ENCODE measurements at regions not wholly inside any gene's neighbourhood (a gene's known extent, or its start where the extent isn't known, plus 50 kb on each side); places are given as distances from the start of the nearest gene placed in this dataset.

GRCh38 chr5:116834796-116835515, 260.3 kb upstream of the SEMA6A start:
- 69% methylated on average over 2 of the region's 2 CpGs for WGBS (ENCODE audit: insufficient coverage)
- H3K36me3 Mint-ChIP-seq, result no peaks in the 10 kb centered on the region

GRCh38 chr5:116830079-116830478, 255.5 kb upstream of the SEMA6A start:
- TF ChIP-seq CTCF (IDR thresholded peaks at IDR 0.05), result no peak
- Histone ChIP-seq H3K4me1 (ENCODE audit: control insufficient read depth, insufficient read depth, low read length) (no peaks in the 10 kb centered on the region), H3K36me3 (ENCODE audit: control insufficient read depth, insufficient read depth, low read length) (no peaks in the 10 kb centered on the region), H3K9me3 (ENCODE audit: control insufficient read depth, insufficient read depth, low read length) (no peaks in the 10 kb centered on the region), H3K27me3 (ENCODE audit: control insufficient read depth, insufficient read depth, low read length) (no peaks in the 10 kb centered on the region), H3K27ac (ENCODE audit: low read length) (no peak overlapping the region), H3K4me3 (ENCODE audit: low read length) (no peak overlapping the region)
- Mint-ChIP-seq H3K4me3 (no peak overlapping the region), H3K27ac (no peak overlapping the region), H3K36me3 (no peaks in the 10 kb centered on the region), H3K9me3 (peaks cover 2 to 7% of the 10 kb centered on the region in 2 donors), H3K4me1 (no peaks in the 10 kb centered on the region), H3K27me3 (ENCODE audit: low read depth in 2 of 2) (no peaks in the 10 kb centered on the region)
- intact Hi-C loops (cut with micrococcal nuclease), result no loop called here
- no peak for ATAC-seq
- no peak for DNase-seq
- 98% methylated on average over 4 of the region's 4 CpGs for WGBS (ENCODE audit: insufficient coverage)

More at GRCh38 chr5:116834796-116835515, 260.3 kb upstream of the SEMA6A start:
- no peaks in the 10 kb centered on the region for H3K9me3 ChIP-seq (ENCODE audit: control insufficient read depth, insufficient read depth, low read length)
- ATAC-seq (no peak), DNase-seq (no peak)
- intact Hi-C loops (cut with micrococcal nuclease), result no loop called here
- no peaks in the 10 kb centered on the region for H3K27me3 Mint-ChIP-seq (ENCODE audit: low read depth in 2 of 2)
- H3K4me3 ChIP-seq (ENCODE audit: low read length), result no peak overlapping the region
- no peak for TF ChIP-seq CTCF (IDR thresholded peaks at IDR 0.05)
- no peak overlapping the region for H3K27ac ChIP-seq (ENCODE audit: low read length)
- H3K9me3 Mint-ChIP-seq, result peaks cover 4 to 7% of the 10 kb centered on the region in 2 donors
- no peaks in the 10 kb centered on the region for H3K4me1 ChIP-seq (ENCODE audit: control insufficient read depth, insufficient read depth, low read length)
- H3K36me3 ChIP-seq (ENCODE audit: control insufficient read depth, insufficient read depth, low read length), result no peaks in the 10 kb centered on the region
- no peaks in the 10 kb centered on the region for H3K27me3 ChIP-seq (ENCODE audit: control insufficient read depth, insufficient read depth, low read length)
- no peak overlapping the region for H3K27ac Mint-ChIP-seq
- H3K4me1 Mint-ChIP-seq, result no peaks in the 10 kb centered on the region
- no peak overlapping the region for H3K4me3 Mint-ChIP-seq

- no peak for TF ChIP-seq CTCF (IDR thresholded peaks at IDR 0.05)
- Mint-ChIP-seq H3K9me3 (peaks cover 2 to 3% of the 10 kb centered on the region in 2 donors), H3K4me1 (no peaks in the 10 kb centered on the region), H3K4me3 (no peak overlapping the region), H3K27me3 (ENCODE audit: low read depth in 2 of 2) (no peaks in the 10 kb centered on the region), H3K27ac (no peak overlapping the region), H3K36me3 (no peaks in the 10 kb centered on the region)
- Histone ChIP-seq H3K27ac (ENCODE audit: low read length) (no peak overlapping the region), H3K27me3 (ENCODE audit: control insufficient read depth, insufficient read depth, low read length) (no peaks in the 10 kb centered on the region), H3K9me3 (ENCODE audit: control insufficient read depth, insufficient read depth, low read length) (no peaks in the 10 kb centered on the region), H3K4me1 (ENCODE audit: control insufficient read depth, insufficient read depth, low read length) (no peaks in the 10 kb centered on the region), H3K36me3 (ENCODE audit: control insufficient read depth, insufficient read depth, low read length) (no peaks in the 10 kb centered on the region), H3K4me3 (ENCODE audit: low read length) (no peak overlapping the region)
- no peak for DNase-seq
- intact Hi-C loops (cut with micrococcal nuclease), result no loop called here
- ATAC-seq, result no peak
Measured at GRCh38 chr5:116827078-116827477, 252.5 kb upstream of the SEMA6A start.

- no peaks in the 10 kb centered on the region for H3K36me3 Mint-ChIP-seq
- Histone ChIP-seq H3K9me3 (ENCODE audit: control insufficient read depth, insufficient read depth, low read length) (no peaks in the 10 kb centered on the region), H3K27me3 (ENCODE audit: control insufficient read depth, insufficient read depth, low read length) (no peaks in the 10 kb centered on the region), H3K27ac (ENCODE audit: low read length) (no peak overlapping the region), H3K4me3 (ENCODE audit: low read length) (no peak overlapping the region), H3K36me3 (ENCODE audit: control insufficient read depth, insufficient read depth, low read length) (no peaks in the 10 kb centered on the region), H3K4me1 (ENCODE audit: control insufficient read depth, insufficient read depth, low read length) (no peaks in the 10 kb centered on the region)
- H3K9me3 Mint-ChIP-seq, result peaks cover 2 to 3% of the 10 kb centered on the region in 2 donors
- no peak overlapping the region for H3K4me3 Mint-ChIP-seq
- no peak overlapping the region for H3K27ac Mint-ChIP-seq
- TF ChIP-seq CTCF (IDR thresholded peaks at IDR 0.05), result no peak
- ATAC-seq, result no peak
- 69% methylated on average over 1 of the region's 1 CpG for WGBS (ENCODE audit: insufficient coverage)
- H3K4me1 Mint-ChIP-seq, result no peaks in the 10 kb centered on the region
- DNase-seq, result no peak
- intact Hi-C loops (cut with micrococcal nuclease), result no loop called here
- no peaks in the 10 kb centered on the region for H3K27me3 Mint-ChIP-seq (ENCODE audit: low read depth in 2 of 2)
Measured at GRCh38 chr5:116825486-116825885, 250.9 kb upstream of the SEMA6A start.
